ENCODE measurements at regions not wholly inside any gene's neighbourhood (a gene's known extent, or its start where the extent isn't known, plus 50 kb on each side); places are given as distances from the start of the nearest gene placed in this dataset.
"Not testable (repeated sequence)": the region's sequence is repeated elsewhere in the genome, so short reads cannot be mapped to it uniquely, and the experiment has no call there.

DNA sequence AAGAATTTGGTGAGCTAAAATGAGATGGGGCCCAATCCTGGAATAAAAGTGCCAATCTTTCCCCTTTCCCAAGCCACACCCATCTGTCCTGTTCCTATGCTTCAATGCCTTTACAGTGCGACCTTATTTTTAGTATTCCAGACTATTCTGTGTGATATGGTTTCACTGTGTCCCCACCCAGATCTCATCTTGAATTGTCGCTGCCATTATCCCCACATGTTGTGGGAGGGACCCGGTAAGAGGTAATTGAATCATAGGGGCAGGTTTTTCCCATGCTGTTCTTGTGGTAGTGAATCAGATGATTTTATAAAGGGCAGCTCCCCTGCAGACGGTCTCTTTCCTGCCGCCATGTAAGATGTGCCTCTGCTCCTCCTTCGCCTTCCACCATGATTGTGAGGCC lies 129.3 kb upstream of the KIF26B start:
- no peak for DNase-seq

DNA sequence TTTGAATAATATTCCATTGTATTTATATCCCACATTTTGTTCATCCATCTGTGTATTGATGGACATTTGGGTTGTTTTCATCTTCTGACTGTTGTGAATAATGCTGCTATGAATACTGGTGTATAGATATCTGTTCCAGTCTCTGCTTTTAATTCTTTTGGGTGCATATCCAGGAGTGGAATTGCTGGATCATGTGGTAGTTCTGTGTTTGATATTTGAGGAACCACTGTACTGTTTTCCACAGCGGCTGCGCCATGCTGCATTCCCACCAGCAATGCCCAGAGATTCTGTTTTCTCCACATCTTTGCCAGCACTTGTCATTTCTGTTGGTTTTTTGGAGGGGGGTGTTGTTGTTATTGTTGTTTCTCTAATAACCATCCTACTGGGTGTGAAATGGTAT lies 131.6 kb upstream of the KIF26B start:
- no peak for DNase-seq

DNA sequence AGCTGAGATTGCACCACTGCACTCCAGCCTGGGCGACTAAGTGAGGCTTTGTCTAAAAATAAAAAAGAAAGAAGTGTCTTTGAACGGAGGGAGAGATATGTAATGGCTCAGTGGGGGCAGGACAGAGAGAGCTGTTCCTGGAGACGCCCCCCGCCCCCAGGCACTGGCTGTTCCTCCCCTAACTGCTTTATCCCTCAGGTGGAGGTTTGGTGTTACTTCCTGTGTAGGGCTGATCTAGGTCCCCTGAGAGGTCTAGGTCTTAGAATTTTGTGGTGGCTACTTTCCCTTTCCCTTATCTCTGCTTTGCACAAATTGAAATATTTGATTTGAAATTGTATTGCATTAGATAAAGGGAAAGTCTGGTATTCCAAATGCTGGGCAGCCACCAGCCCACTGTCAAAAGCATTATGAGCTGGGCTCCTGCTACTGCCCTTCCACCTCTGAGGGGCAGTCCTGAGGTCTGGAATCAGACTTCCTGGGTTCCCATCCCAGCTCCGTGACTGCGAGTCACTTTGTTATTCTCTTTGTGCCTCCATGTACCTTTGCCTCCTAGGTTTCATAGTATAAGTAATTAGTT lies 134.8 kb upstream of the KIF26B start:
- no peak for DNase-seq

DNA sequence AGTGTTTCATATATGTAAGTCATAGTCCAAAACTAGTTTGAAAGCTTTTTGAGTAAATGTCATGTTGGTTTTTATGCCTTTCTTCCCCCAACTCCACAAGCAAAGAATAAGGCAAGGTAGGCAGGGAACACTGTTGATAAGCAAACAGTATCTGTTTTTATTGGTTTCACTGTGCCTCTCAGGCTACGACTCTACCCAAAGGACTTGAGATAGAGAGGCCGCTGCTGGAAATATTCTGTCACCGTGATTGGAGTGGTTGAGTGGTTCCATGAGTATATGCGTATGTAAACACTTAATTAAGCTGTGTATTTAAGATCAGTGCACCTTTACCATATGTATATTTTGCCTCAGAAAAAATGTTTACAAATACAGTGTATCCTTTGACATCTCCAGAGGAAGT lies 138.1 kb upstream of the KIF26B start:
- no peak for DNase-seq

DNA sequence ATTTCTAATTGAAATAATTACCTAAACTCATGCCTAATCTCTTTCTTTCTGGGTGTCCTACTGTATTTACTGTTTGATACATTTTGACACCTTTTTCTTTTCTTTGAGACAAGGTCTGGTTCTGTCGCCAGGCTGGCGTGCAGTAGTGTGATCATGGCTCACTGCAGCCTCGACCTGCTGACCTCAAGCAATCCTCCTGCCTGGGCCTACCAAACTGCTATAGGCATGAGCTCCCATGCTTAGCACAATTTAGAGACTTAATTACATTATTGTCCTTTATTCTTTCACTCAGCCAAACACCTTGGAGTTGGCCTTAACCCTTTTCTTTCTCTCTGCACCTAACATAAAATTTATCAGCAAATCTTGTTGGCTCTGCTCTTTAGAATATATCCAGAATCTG lies 139.8 kb upstream of the KIF26B start:
- no peak for DNase-seq

DNA sequence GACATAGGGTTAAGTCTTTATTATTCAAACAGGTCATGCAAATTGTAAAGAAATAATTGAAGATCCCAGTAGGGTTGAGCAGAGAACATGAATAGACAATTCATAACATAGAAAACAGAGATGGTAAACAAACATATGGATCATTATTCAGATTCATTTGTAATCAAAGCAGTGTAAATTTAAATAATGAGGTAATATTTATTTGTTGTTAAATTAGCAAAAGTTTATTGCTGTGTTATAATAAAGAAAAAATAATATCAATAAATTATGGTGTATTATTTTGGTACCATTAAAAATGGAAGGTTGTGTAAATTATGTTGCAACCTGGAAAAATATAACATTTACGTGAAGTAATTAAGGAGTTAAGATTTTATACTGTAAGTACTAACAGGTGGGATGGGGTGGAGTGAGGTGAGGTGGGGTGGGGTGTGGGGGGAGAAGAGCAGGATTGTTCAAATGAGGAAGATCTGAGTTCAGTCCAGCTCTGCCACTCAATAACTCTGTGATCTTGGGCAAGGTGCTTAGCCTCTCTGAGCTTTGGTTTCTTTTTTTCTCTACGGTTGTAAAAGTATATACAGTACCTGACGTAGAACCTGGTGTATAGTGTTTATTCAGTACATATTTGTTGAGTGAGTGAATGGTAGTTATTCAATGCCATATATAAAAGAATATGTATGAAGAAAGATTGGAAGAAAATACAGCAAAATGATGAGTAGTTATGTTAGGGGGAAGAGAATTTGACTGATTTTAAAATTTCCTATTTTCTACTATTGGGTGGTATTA lies 140.3 kb upstream of the KIF26B start:
- DNase-seq: no peak

DNA sequence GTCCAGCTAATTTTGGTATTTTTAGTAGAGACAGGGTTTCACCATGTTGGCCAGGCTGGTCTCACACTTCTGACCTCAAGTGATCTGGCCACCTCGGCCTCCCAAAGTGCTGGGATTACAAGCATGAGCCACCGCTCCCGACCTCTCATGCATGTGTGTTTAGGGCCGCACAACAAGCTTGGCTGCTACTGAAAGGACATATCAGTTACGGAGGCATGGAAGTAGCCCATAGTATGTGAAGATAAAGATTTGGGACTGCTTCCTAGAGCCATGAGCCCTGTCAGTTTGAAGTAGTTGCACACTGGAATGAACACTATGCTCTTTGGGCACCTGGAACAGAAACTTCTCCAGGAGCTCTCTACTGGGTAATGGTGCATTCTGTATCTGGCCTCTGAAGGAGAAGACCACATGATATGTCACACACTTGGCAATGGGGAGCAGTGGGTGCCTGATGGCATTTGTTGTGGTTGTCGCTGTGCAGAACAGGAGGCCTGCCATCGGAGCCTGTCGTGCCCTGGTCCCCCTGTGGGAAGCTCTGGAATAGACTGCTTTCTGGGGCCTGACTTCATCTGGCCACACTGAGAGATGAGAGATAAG lies 144.7 kb upstream of the KIF26B start:
- DNase-seq: no peak

DNA sequence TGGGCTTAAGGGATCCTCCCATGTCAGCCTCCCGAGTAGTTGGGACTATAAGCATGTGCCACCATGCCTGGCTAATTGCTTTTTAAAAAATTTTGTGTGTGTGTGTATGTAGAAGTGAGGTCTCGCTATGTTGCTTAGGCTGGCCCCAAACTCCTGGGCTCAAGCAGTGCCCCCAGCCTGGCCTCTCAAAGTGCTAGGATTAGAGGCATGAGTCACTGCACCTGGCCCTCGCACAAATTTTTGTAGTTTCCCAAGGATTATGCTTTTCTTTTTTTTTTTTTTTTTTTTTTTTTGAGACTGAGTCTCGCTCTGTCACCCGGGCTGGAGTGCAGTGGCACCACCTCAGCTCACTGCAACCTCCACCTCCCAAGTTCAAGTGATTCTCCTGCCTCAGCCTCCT lies 144.4 kb upstream of the HNRNPU start:
- no peak for DNase-seq

DNA sequence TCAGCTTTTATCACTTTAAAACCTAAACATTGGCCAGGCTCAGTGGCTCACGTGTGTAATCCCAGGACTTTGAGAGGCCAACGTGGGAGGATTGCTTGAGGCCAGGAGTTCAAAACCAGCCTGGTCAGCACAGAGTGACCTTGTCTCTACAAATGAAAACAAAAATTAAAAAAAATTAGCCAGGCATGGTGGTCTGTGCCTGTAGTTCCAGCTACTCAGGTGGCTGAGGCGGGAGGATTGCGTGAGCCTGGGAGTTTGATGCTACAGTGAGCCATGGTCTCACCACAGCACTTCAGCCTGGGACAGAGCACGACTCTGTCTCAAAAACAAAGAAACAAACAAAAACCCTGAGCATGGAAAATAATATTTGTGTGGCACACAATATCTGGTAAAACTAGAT lies 143.5 kb upstream of the HNRNPU start:
- no peak for DNase-seq

DNA sequence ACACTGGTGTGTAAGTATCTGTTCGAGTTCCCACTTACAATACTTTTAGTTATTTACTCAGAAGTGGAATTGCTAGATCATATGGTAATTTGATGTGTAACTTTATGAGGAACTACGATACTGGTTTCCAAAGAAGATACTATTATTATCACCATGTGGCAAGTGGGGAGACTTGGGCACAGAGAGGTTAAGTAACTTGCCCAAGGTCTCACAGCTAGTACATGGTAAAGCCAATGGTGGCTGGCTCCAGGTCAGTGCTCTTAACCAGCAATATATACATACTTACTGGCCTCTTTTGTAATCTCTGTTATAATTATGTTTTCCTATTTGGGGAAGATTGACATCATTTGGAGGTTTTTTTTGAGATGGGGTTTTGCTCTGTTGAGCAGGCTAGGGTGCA lies 138.9 kb upstream of the HNRNPU start:
- no peak for DNase-seq

DNA sequence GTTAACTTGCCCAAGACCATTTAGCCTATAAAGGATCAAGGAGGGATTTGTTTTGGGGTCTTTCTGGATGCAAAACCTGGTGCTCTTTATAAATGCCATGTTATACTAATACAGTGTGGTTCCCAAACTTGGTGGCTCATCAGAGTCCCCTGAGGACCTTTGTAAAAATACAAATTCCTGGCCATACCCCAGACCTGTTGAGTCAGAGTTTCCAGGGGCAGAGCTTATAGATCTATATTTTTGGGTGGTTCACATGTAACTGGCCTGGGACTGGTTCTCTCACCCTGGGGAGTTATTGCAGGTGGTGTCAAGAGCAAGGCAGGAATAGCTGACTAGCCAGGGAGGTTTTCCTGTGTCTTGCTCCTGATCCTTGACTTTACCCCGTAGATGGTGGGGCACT lies 136.9 kb upstream of the HNRNPU start:
- DNase-seq: no peak

DNA sequence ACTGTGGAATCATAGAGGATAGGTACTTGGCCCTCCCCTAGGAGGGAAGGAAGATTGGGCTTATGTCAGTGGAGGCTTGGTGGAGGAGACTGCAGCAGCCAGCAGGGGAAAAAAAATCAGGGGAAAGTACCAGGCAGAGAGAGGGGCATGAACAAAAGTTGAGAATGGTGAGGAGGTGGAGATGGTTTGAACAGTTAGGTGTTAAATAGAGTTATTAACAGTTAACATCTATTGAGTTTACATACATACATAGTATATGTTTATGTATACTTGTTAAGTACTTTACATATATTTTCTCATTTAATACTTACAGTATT lies 136.5 kb upstream of the HNRNPU start:
- DNase-seq: no peak

DNA sequence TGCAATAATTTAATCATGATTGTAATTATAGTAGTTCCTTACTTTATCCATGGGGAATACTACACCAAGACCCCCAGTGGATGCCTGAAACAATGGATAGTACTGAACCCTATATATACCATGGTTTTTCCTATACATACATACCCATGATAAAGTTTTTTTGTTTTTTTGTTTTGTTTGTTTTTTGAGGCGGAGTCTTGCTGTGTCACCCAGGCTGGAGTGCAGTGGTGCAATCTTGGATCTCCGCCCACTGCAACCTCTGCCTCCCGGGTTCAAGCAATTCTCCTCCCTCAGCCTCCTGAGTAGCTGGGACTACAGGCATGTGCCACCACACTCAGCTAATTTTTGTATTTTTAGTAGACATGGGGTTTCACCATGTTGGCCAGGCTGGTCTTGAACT lies 135.3 kb upstream of the HNRNPU start:
- not testable (repeated sequence) for DNase-seq

DNA sequence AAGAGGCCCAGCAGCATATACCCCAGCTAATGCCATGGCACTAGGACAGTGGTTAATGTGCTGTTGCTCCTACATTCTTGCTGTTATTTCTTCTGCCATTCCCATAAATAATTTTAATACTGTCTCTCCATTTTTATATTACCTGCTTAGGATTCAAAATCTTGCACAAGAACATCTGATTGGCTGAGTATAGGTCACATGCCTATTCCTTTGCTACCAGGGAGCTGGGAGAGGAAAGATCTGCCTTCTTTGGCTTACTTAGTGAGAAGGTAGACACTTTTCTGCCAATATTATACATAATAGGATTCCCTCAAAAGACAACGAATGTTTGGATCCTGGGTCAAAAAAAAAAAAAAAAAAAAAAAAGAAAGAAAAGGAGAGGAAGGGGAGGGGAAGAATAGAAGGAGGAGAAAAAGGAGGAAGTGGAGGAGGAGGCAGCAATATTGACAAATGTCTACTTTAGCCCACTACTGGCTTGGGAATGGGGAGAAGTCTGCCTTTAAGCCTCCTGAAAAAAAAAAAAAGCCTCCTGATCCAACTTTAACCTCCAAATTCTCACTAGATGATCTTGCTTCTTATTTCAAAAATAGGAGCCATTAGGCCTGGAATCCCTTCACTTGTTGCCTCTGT lies 134.5 kb upstream of the HNRNPU start:
- DNase-seq: no peak

DNA sequence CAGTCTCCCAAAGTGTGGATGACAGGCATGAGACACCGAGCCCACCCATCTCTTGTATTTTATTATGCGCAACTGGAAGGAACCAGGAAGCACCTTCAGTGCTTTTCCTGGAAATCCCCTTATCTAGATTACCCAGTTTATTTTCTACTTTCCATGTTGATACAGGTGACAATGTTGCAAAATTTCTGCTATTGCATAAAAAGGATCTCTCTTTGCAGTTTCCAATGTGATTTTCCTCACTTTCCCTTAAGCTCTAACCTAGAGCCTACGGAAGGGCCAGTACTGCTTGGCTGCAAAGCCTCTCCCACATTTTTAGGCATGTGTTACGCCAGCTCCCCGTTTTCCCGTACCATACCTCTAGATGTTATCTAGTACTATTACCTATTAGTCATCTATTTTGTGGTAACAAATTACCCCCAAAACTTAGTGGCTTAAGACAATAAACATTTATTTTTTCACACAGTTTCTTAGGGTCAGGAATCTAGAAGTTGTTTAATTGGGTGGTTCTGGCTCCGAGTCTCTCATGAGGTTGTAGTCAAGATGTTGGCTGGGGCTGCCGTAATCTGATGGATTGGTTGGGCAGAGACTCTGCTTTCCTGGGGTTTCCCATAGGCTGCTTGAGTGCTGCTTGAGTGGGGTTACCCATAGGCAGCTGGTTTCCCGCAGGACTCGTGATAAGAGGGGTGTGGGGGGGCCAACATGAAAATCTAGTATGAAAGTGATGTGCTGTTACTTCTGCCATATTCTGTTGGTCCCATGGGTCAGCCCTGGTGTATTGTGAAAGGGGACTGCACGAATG lies 131.5 kb upstream of the HNRNPU start:
- no peak for DNase-seq

DNA sequence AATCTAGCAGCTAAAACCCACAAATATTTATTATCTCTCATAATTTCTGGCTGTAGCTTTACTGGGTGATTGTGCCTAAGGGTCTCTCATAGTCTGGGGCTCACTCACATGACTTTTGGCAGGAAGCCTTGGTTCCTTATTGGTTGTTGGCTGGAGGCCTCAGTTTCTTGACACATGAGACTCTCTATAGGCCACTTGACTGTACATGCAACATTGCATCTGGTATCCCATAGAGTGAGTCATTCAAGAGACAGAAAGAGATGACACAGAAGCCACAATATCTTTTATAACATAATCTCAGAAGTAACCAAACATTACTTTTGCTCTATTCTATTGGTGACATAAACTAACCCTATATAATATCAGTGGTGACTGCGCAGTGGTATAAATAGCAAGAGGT lies 128.5 kb upstream of the HNRNPU start:
- DNase-seq: no peak

DNA sequence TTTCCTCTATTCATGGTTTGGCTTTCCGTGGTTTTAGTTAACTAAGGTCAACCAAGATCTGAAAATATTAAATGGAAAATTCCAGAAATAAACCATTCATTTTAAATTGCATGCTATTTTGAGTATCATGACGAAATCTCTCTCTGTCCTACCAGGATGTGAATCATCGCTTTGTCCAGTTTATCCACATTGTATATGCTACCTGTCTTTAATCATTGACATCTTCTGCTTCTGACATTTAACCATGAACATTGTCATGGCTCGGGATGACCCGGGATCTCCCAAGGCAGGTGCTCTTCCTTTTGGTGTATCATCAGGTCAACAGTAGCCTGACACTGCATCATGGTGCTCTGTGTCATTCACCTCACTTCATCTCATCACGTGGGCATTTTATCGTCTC lies 125.5 kb upstream of the HNRNPU start:
- DNase-seq: no peak

DNA sequence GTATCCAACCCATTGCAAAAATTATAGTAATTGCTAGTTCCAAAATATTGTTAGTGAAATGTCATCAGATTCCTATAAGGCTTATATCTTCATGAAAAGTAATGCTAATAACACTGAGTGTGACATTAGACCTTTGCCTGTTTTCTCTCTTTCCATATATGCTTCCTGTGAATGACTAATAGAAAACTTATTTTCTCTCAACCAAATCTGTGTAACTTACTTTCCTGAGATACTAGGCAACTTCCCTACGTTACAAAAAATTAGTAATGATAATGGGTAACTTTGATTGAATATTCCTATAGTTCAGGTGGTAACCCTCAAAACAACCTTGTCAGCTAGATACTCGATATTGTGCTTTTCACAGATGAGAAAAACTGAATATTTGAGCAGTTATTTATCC lies 124.2 kb upstream of the HNRNPU start:
- no peak for DNase-seq

DNA sequence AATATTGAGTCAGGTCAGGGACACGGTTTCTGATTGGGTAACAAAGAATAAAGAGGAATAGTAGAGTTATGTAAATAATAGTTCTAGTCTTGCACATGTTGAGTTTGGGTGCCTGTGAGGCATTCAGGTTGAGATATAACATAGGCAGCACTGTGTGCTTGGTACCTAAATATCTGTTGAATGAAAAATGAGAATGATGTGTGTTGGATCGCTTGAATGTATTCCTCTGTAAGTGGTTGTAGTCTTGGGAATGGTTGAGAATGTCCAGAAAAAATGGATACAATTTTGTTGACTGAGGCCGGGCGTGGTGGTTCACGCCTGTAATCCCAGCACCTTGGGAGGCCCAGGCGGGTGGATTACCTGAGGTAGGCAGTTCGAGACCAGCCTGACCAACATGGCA lies 116.3 kb upstream of the HNRNPU start:
- DNase-seq: no peak

DNA sequence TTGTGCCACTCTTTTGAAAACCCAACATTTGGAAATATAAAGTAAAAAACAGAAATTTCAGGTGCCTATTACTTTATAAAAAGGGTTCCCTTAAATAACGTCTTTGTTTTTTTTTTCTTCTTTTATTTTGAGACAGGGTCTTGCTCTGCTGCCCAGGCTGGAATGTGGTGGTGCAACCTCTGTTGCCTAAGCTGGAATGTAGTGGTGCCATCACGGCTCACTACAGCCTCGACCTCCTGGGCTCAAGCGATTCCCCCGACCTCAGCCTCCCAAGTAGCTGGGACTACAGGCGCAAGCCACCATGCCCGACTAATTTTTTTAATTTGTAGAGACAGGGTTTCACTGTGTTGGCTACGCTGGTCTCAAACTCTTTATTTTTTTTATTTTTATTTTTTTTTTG lies 110.2 kb upstream of the HNRNPU start:
- no peak for DNase-seq

DNA sequence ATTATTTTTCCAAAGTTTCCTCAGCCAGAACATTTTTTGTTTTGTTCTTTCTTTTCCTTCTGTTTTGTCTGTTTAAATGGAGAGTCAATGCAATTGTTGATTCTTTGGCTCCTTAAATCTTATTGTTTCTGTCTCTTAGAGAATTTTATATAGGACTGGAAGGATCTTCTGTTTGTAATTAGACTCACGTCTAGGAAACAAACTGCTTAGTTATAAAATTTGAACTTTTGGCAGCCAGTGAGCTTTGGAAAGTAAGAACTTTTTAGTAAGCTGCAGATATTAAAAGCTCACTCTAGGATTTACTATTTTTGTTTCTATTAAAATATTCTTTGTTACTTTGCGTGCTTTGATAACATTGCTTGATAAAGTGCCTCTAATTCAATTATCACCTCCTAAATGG lies 109.8 kb upstream of the HNRNPU start:
- DNase-seq: peak; percentile 52

DNA sequence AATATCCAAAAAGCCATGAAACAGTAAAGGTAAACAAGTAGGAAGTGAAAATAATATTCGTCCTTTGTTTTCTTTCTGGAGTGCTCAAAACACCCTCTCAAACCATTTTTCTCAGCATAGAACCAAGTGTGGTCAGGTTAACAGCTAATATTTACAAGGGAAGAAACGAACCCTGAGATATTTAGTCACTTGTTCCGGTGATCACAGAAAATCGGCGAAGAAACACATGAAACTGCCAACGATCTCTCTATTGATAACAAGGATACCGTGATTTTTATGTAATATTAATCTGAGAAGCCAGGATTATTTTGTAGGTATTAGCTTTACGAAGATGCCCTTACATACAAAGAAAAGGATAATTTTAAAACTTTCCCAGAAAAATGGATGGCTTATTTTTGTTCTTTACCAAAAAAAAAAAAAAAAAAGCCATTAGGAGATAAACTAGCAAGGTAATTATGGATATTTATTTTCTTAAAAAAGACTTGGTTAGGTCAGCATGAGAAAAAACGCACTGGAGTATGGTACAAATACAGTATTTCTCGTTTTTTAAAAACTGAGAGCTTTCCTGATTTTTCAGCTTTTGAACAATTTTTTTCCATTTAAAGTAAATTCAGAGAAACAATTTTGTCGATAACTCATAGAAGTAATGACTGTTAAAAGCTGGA lies 107.3 kb upstream of the HNRNPU start:
- DNase-seq: no peak
